Prostate gland (tissue), 2 donors: ENCODE measurements at regions not wholly inside any gene's neighbourhood (a gene's known extent, or its start where the extent isn't known, plus 50 kb on each side); places are given as distances from the start of the nearest gene placed in this dataset.
"Not testable (repeated sequence)": the region's sequence is repeated elsewhere in the genome, so short reads cannot be mapped to it uniquely, and the experiment has no call there.

ENCODE experiments used
- DNase-seq: peaks from one replicate; pipeline ENCODE4 v3.0.0-alpha.2; 2019; ENCODE audit warnings: low spot score
- H3K27ac ChIP-seq, 2 donors: fragments of 200-600 bp; sonication (generic); 2 replicates each; pipeline ENCODE4 v1.5.1; 2017 to 2019
- H3K27me3 ChIP-seq: fragments of 200-600 bp; sonication (generic); replicated peaks from 2 replicates; pipeline ENCODE4 v1.5.1; 2019; ENCODE audit not compliant: insufficient read depth
- H3K36me3 ChIP-seq, 2 donors: fragments of 200-600 bp; sonication (generic); 1 replicate in 1 of 2; 2 replicates in 1 of 2; pipeline versions ENCODE4 v1.5.1 to v1.8.1; 2017 to 2019
- H3K4me1 ChIP-seq: fragments of 200-600 bp; sonication (generic); replicated peaks from 2 replicates; pipeline ENCODE4 v1.5.1; 2019
- H3K4me3 ChIP-seq, 2 donors: fragments of 200-600 bp; sonication (generic); 2 replicates each; pipeline ENCODE4 v1.5.1; 2017 to 2019
- H3K9me3 ChIP-seq: fragments of 200-600 bp; sonication (generic); 2 replicates; pipeline ENCODE4 v1.5.1; 2017
- CTCF ChIP-seq, 4 experiments: fragments of 200-600 bp in 2 of 4; fragments of 450-650 bp in 2 of 4; sonication (generic) in 2 of 4; IDR thresholded peaks; 1 replicate in 3 of 4; 2 replicates in 1 of 4; pipeline ENCODE4 v1.5.1; 2016 to 2019; ENCODE audit warnings: antibody characterized with exemption in 4 of 4, mild to moderate bottlenecking in 2 of 4, moderate library complexity in 2 of 4
- POLR2A ChIP-seq: fragments of 450-650 bp; IDR thresholded peaks from one replicate; pipeline ENCODE4 v1.6.1; 2016; ENCODE audit warnings: antibody characterized with exemption, mild to moderate bottlenecking
- POLR2AphosphoS5 ChIP-seq: sonication (generic); formaldehyde crosslinking; IDR thresholded peaks from one replicate; pipeline ENCODE4 v1.6.1; 2017; ENCODE audit warnings: antibody characterized with exemption
- WGBS: methylation state at CpG from one replicate; pipeline ENCODE4 v1.1.5; 2018; 5-methylcytosine and 5-hydroxymethylcytosine counted together
- intact Hi-C: fragments of 100-400 bp; cut with DNase I; formaldehyde crosslinking; loops from one replicate; pipeline ENCODE4 v1.14.2; 2022

GRCh38 chr14:55837467-55837866, 257.5 kb downstream of the KTN1 start:
- H3K36me3 ChIP-seq, result no peaks in the 10 kb centered on the region
- H3K4me3 ChIP-seq, result no peak overlapping the region
- H3K27ac ChIP-seq, result no peak overlapping the region
- H3K27me3 ChIP-seq, result no peaks in the 10 kb centered on the region
- intact Hi-C loops, result no loop called here
- DNase-seq, result no peak
- TF ChIP-seq POLR2A, result no peak
- TF ChIP-seq POLR2AphosphoS5, result no peak
- no peak for TF ChIP-seq CTCF (IDR thresholded peaks at IDR 0.05)
- WGBS, result 82% methylated on average over 1 of the region's 1 CpG
- H3K4me1 ChIP-seq, result no peaks in the 10 kb centered on the region
- no peaks in the 10 kb centered on the region for H3K9me3 ChIP-seq

- H3K27ac ChIP-seq, result no peak overlapping the region
- intact Hi-C loops, result no loop called here
- TF ChIP-seq POLR2AphosphoS5, result no peak
- TF ChIP-seq CTCF (IDR thresholded peaks at IDR 0.05), result no peak
- no peak for TF ChIP-seq POLR2A
- H3K36me3 ChIP-seq, result no peaks in the 10 kb centered on the region
- no peaks in the 10 kb centered on the region for H3K27me3 ChIP-seq
- no peaks in the 10 kb centered on the region for H3K9me3 ChIP-seq
- DNase-seq, result no peak
- H3K4me1 ChIP-seq, result no peaks in the 10 kb centered on the region
- H3K4me3 ChIP-seq, result no peak overlapping the region
- WGBS, result 48% methylated on average over 3 of the region's 3 CpGs
Measured at GRCh38 chr14:55838529-55839052, 258.6 kb downstream of the KTN1 start.

- H3K27ac ChIP-seq, intact Hi-C loops, H3K4me1 ChIP-seq, H3K36me3 ChIP-seq, H3K27me3 ChIP-seq, DNase-seq, H3K9me3 ChIP-seq, H3K4me3 ChIP-seq: not testable (repeated sequence)
- WGBS, result 93% methylated on average over 41 of the region's 41 CpGs
Measured at GRCh38 chr14:55839301-55839947, 259.4 kb downstream of the KTN1 start.

- WGBS, result 79% methylated on average over 6 of the region's 6 CpGs
- Histone ChIP-seq H3K36me3 (no peaks in the 10 kb centered on the region), H3K27me3 (no peaks in the 10 kb centered on the region), H3K4me1 (no peaks in the 10 kb centered on the region), H3K4me3 (no peak overlapping the region), H3K27ac (no peak overlapping the region), H3K9me3 (no peaks in the 10 kb centered on the region)
- intact Hi-C loops, result no loop called here
- no peak for DNase-seq
- TF ChIP-seq CTCF (IDR thresholded peaks at IDR 0.05), result no peak
- no peak for TF ChIP-seq POLR2A
- no peak for TF ChIP-seq POLR2AphosphoS5
Measured at GRCh38 chr14:55840821-55841220, 260.8 kb downstream of the KTN1 start.

GRCh38 chr14:55841625-55842024, 261.6 kb downstream of the KTN1 start:
- intact Hi-C loops, result no loop called here
- Histone ChIP-seq H3K4me1 (no peaks in the 10 kb centered on the region), H3K9me3 (no peaks in the 10 kb centered on the region), H3K36me3 (no peaks in the 10 kb centered on the region), H3K27ac (no peak overlapping the region), H3K4me3 (no peak overlapping the region), H3K27me3 (no peaks in the 10 kb centered on the region)
- no peak for DNase-seq
- TF ChIP-seq CTCF (IDR thresholded peaks at IDR 0.05) (no peak), POLR2AphosphoS5 (no peak)
- 77% methylated on average over 6 of the region's 6 CpGs for WGBS
